H1 (cell line): ENCODE measurements at regions not wholly inside any gene's neighbourhood (a gene's known extent, or its start where the extent isn't known, plus 50 kb on each side); places are given as distances from the start of the nearest gene placed in this dataset.

ENCODE experiments used
- CHD7 ChIP-seq: fragments of 300-600 bp; sonication (generic); IDR thresholded peaks from 2 replicates; pipeline ENCODE4 v1.7.1; 2012; ENCODE audit warnings: low read length, moderate library complexity, mild to moderate bottlenecking, inconsistent platforms; ENCODE audit not compliant: insufficient replicate concordance
- GABPA ChIP-seq: IDR thresholded peaks from 2 replicates; pipeline ENCODE4 v1.6.1; 2011; ENCODE audit warnings: mild to moderate bottlenecking, low read length, moderate library complexity, borderline replicate concordance; ENCODE audit not compliant: insufficient read depth

DNA sequence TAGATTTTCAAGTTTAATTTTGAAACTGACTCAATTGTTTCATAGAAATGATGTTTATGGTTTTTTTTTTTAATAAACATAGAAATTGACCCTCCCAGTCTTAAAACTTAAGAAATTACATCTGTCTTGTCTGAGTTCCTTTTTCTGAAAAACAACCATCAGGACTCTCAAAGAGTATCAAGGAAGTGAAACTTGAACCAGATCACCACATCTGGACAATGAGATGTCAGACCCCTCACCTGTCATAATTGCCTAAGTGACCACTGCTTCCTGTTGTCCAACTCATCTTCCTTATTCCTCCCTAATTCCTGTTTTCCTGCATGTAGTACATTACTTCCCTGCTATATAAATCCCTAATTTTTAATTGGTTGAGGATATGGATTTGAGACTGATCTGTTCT is 441.5 kb upstream of the ARHGEF26 start (continued):
- TF ChIP-seq CHD7 = no peak
- no peak for TF ChIP-seq GABPA
